DND-41 (cell line): ENCODE measurements at regions not wholly inside any gene's neighbourhood (a gene's known extent, or its start where the extent isn't known, plus 50 kb on each side); places are given as distances from the start of the nearest gene placed in this dataset.

ENCODE experiments used
- EZH2 ChIP-seq: IDR thresholded peaks from 3 replicates; pipeline ENCODE4 v1.6.1; 2012; ENCODE audit warnings: borderline replicate concordance, low read depth, mild to moderate bottlenecking, moderate library complexity, low read length, inconsistent platforms; ENCODE audit not compliant: severe bottlenecking
- TF ChIP-seq, protein P1 (sequence below): IDR thresholded peaks from 2 replicates; pipeline ENCODE4 v1.5.1; 2012; ENCODE audit warnings: borderline replicate concordance, low read length, moderate library complexity, mild to moderate bottlenecking; ENCODE audit not compliant: poor library complexity, severe bottlenecking; ENCODE audit errors: extremely low read depth

DNA sequence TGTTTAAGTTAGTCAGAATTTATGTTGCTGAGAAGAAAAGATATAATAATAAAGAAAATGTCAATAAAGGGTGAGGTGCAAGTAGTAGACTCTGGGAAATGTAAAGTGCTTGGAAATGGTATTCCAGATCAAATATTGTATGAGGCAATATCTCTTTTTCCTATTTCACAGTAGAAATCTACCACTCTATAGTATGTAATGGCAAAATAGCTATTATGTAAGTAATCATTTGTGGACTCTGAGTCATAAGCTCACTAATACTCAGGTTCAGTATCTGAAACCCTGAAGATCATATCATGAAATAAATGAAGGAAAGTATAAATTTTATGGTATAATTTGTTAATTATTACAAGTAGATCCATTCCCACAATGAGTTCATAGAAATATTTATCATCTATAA is 322.1 kb downstream of the PYDC2 start:
- TF ChIP-seq, protein P1, sequence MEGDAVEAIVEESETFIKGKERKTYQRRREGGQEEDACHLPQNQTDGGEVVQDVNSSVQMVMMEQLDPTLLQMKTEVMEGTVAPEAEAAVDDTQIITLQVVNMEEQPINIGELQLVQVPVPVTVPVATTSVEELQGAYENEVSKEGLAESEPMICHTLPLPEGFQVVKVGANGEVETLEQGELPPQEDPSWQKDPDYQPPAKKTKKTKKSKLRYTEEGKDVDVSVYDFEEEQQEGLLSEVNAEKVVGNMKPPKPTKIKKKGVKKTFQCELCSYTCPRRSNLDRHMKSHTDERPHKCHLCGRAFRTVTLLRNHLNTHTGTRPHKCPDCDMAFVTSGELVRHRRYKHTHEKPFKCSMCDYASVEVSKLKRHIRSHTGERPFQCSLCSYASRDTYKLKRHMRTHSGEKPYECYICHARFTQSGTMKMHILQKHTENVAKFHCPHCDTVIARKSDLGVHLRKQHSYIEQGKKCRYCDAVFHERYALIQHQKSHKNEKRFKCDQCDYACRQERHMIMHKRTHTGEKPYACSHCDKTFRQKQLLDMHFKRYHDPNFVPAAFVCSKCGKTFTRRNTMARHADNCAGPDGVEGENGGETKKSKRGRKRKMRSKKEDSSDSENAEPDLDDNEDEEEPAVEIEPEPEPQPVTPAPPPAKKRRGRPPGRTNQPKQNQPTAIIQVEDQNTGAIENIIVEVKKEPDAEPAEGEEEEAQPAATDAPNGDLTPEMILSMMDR = no peak
- TF ChIP-seq EZH2 = no peak
